ENCODE measurements at regions not wholly inside any gene's neighbourhood (a gene's known extent, or its start where the extent isn't known, plus 50 kb on each side); places are given as distances from the start of the nearest gene placed in this dataset.
A peak's percentile ranks its signal among the peaks of the same experiment; 100 is the strongest.

DNA sequence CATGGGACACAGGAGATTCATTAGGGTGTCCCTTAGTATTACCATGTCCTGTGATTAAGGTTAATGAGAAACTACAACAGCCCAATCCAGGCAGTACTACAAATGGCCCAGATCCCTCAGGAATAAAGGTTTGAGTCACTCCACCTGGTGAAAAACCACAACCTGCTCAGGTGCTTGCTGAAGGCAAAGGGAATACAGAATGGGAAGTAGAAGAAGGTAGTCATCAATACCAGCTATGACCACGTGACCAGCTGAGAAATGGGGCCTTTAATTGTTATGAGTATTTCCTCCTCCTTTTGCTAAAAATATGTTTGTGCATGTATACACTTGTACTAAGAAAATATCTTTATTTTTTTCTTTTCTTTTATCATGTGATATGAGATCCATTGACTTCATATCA, 91.1 kb upstream of the ADAMTS5 start:
- ChIA-PET CTCF (no interaction called here), POLR2A (ENCODE audit: low non-redundant PET) (no interaction called here)
- Histone ChIP-seq H3K9me3 (ENCODE audit: low read depth, low read length, poor library complexity, severe bottlenecking) (no peaks in the 10 kb centered on the region), H3K36me3 (ENCODE audit: insufficient read depth, low read length, poor library complexity, severe bottlenecking) (no peaks in the 10 kb centered on the region), H3K4me1 (ENCODE audit: insufficient read depth, low read length, poor library complexity, severe bottlenecking) (no peaks in the 10 kb centered on the region), H3K4me3 (ENCODE audit: low read depth, low read length, poor library complexity, severe bottlenecking) (no peak overlapping the region), H3K27me3 (replicated peaks; ENCODE audit: insufficient read depth, low read depth, low read length, poor library complexity) (no peaks in the 10 kb centered on the region), H3K27ac (ENCODE audit: low read depth, low read length, poor library complexity, severe bottlenecking) (no peak overlapping the region)
- no peak for DNase-seq (ENCODE audit: low spot score)
- BruUV-seq (replicated peaks), result no TSS peak
- TF ChIP-seq EZH2 (IDR thresholded peaks at IDR 0.05; ENCODE audit: borderline replicate concordance, low read depth, low read length, poor library complexity, severe bottlenecking), result no peak
- TF ChIP-seq, protein P1, sequence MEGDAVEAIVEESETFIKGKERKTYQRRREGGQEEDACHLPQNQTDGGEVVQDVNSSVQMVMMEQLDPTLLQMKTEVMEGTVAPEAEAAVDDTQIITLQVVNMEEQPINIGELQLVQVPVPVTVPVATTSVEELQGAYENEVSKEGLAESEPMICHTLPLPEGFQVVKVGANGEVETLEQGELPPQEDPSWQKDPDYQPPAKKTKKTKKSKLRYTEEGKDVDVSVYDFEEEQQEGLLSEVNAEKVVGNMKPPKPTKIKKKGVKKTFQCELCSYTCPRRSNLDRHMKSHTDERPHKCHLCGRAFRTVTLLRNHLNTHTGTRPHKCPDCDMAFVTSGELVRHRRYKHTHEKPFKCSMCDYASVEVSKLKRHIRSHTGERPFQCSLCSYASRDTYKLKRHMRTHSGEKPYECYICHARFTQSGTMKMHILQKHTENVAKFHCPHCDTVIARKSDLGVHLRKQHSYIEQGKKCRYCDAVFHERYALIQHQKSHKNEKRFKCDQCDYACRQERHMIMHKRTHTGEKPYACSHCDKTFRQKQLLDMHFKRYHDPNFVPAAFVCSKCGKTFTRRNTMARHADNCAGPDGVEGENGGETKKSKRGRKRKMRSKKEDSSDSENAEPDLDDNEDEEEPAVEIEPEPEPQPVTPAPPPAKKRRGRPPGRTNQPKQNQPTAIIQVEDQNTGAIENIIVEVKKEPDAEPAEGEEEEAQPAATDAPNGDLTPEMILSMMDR (conservative IDR thresholded peaks at IDR 0.05; ENCODE audit: low read depth, low read length), result no peak
- intact Hi-C loops (cut with micrococcal nuclease; ENCODE audit: unreplicated experiment), result no loop called here

DNA sequence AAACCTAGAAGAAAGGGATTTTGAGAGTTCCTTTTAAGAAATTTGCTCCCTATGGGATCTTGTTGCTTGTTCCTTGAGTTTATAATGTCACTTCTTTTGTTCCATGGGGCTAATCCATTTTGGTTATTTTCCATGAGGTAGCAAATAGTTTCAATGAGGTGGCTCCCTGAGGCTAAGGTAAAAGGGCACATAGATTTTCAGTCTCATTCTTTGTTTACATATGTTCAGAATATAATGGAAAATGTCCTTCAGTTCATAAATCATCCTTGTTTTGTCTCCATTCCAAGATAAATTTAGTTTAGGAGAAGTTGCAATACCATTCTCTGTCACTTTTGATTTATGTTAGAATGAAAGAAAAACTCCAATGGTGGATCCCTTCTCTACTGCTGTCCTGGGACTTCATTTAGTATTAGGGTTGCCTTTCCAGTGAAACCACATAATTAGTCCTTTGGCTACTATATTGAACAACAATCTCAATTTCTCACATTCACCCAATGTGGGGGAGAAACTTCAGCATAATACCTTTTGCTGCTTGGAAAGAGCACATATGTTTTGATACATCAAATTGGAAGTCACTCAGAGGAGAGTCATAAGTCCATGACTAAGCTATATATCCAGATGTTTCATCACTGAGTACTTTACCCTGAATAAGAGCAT, 80.9 kb upstream of the ADAMTS5 start:
- POLR2A ChIA-PET (ENCODE audit: low non-redundant PET), result no interaction called here

DNA sequence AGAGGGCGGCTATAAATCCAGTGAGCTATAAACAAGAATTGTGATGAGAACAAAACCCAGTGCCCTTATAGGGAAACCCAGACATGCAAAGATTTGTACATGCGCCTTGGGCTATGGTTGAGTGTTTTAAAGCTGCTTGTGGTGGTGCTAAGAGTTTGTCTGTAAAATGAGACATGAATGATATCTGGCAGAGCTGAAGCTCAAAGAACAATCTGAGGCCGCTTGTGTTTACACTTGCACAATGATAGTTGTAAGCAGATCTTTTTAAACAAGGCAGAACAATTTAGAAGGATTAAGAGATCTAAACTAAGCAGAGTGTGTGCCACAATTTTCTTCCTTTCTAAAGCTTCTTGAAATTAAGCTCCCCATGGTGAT, 80.4 kb upstream of the ADAMTS5 start:
- intact Hi-C loops (cut with micrococcal nuclease; ENCODE audit: unreplicated experiment), result no loop called here
- no peak for DNase-seq (ENCODE audit: low spot score)
- Histone ChIP-seq H3K27me3 (replicated peaks; ENCODE audit: insufficient read depth, low read depth, low read length, poor library complexity) (peaks cover 3% of the 10 kb centered on the region), H3K4me1 (ENCODE audit: insufficient read depth, low read length, poor library complexity, severe bottlenecking) (no peaks in the 10 kb centered on the region), H3K9me3 (ENCODE audit: low read depth, low read length, poor library complexity, severe bottlenecking) (no peaks in the 10 kb centered on the region), H3K36me3 (ENCODE audit: insufficient read depth, low read length, poor library complexity, severe bottlenecking) (no peaks in the 10 kb centered on the region), H3K27ac (ENCODE audit: low read depth, low read length, poor library complexity, severe bottlenecking) (no peak overlapping the region), H3K4me3 (ENCODE audit: low read depth, low read length, poor library complexity, severe bottlenecking) (no peak overlapping the region)
- BruUV-seq (replicated peaks), result no TSS peak
- TF ChIP-seq EZH2 (IDR thresholded peaks at IDR 0.05; ENCODE audit: borderline replicate concordance, low read depth, low read length, poor library complexity, severe bottlenecking), result no peak
- TF ChIP-seq, protein P1 (conservative IDR thresholded peaks at IDR 0.05; ENCODE audit: low read depth, low read length), result no peak
- CTCF ChIA-PET, result no interaction called here
- POLR2A ChIA-PET (ENCODE audit: low non-redundant PET), result no interaction called here

More for the DNA sequence above, 80.9 kb upstream of the ADAMTS5 start:
- H3K4me3 ChIP-seq (ENCODE audit: low read depth, low read length, poor library complexity, severe bottlenecking), result no peak overlapping the region
- peaks cover 3% of the 10 kb centered on the region for H3K27me3 ChIP-seq (replicated peaks; ENCODE audit: insufficient read depth, low read depth, low read length, poor library complexity)
- H3K27ac ChIP-seq (ENCODE audit: low read depth, low read length, poor library complexity, severe bottlenecking), result no peak overlapping the region
- H3K4me1 ChIP-seq (ENCODE audit: insufficient read depth, low read length, poor library complexity, severe bottlenecking), result no peaks in the 10 kb centered on the region
- CTCF ChIA-PET, result no interaction called here
- DNase-seq (ENCODE audit: low spot score), result peak; percentile 44
- no peaks in the 10 kb centered on the region for H3K9me3 ChIP-seq (ENCODE audit: low read depth, low read length, poor library complexity, severe bottlenecking)
- TF ChIP-seq, protein P1 (conservative IDR thresholded peaks at IDR 0.05; ENCODE audit: low read depth, low read length), result no peak
- no peak for TF ChIP-seq EZH2 (IDR thresholded peaks at IDR 0.05; ENCODE audit: borderline replicate concordance, low read depth, low read length, poor library complexity, severe bottlenecking)
- BruUV-seq (replicated peaks), result no TSS peak
- H3K36me3 ChIP-seq (ENCODE audit: insufficient read depth, low read length, poor library complexity, severe bottlenecking), result no peaks in the 10 kb centered on the region
- intact Hi-C loops (cut with micrococcal nuclease; ENCODE audit: unreplicated experiment), result no loop called here

Measured in A673 (cell line).